22Rv1 (cell line): ENCODE measurements at regions not wholly inside any gene's neighbourhood (a gene's known extent, or its start where the extent isn't known, plus 50 kb on each side); places are given as distances from the start of the nearest gene placed in this dataset.

Experiments
- H3K27ac ChIP-seq: fragments of 450-650 bp; 2 replicates; pipeline ENCODE4 v1.5.1; 2017
- CTCF ChIP-seq: fragments of 450-650 bp; IDR thresholded peaks from 2 replicates; pipeline ENCODE4 v1.5.1; 2017; ENCODE audit warnings: mild to moderate bottlenecking
- ZFX ChIP-seq: fragments of 450-650 bp; IDR thresholded peaks from 2 replicates; pipeline ENCODE4 v1.6.1; 2017; ENCODE audit warnings: antibody characterized with exemption, borderline replicate concordance

- no peak overlapping the region for H3K27ac ChIP-seq
- TF ChIP-seq CTCF (no peak), ZFX (no peak)
Measured at GRCh38 chr2:151120011-151120410, 141.7 kb downstream of the RBM43 start.

GRCh38 chr2:151119374-151119773, 142.3 kb downstream of the RBM43 start:
- TF ChIP-seq ZFX (no peak), CTCF (no peak)
- H3K27ac ChIP-seq = no peak overlapping the region

- TF ChIP-seq ZFX (no peak), CTCF (no peak)
- H3K27ac ChIP-seq = no peak overlapping the region
Measured at GRCh38 chr2:151118269-151118668, 143.4 kb downstream of the RBM43 start.

- TF ChIP-seq ZFX (no peak), CTCF (no peak)
- no peak overlapping the region for H3K27ac ChIP-seq
Measured at GRCh38 chr2:151114874-151115273, 146.8 kb downstream of the RBM43 start.

- TF ChIP-seq ZFX = no peak
- no peak for TF ChIP-seq CTCF
- no peak overlapping the region for H3K27ac ChIP-seq
Measured at GRCh38 chr2:151113318-151113717, 148.3 kb downstream of the RBM43 start.

- no peak overlapping the region for H3K27ac ChIP-seq
- no peak for TF ChIP-seq ZFX
- no peak for TF ChIP-seq CTCF
Measured at GRCh38 chr2:151111599-151112278, 149.9 kb downstream of the RBM43 start.

- no peak overlapping the region for H3K27ac ChIP-seq
- TF ChIP-seq CTCF (no peak), ZFX (no peak)
Measured at GRCh38 chr2:151106805-151107506, 154.7 kb downstream of the RBM43 start.
